Fibroblast of skin of right quadriceps (primary cell): ENCODE measurements at regions not wholly inside any gene's neighbourhood (a gene's known extent, or its start where the extent isn't known, plus 50 kb on each side); places are given as distances from the start of the nearest gene placed in this dataset.
"Not testable (repeated sequence)": the region's sequence is repeated elsewhere in the genome, so short reads cannot be mapped to it uniquely, and the experiment has no call there.

Experiments used
- DNase-seq: peaks from one replicate; pipeline ENCODE4 v3.0.0-alpha.2; 2013

DNA sequence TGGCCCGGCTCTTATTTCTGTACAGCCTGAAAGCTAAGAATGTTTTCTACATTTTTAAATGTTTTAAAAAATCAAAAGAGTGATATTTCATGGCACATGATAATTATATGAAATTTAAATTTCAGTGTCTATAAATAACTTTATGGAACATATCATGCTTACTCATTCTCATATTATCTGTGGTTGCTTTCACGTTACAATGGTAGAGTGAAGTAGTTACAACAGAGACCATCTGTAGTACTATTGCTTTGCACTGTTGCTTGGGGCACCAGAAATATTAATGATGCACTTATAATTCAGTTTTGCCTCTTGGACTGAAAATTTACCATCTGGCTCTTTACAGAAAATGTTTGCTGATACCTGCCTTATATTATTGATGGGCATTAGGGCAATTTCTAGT lies 481.6 kb downstream of the PLPP3 start:
- peak; percentile 51 for DNase-seq

DNA sequence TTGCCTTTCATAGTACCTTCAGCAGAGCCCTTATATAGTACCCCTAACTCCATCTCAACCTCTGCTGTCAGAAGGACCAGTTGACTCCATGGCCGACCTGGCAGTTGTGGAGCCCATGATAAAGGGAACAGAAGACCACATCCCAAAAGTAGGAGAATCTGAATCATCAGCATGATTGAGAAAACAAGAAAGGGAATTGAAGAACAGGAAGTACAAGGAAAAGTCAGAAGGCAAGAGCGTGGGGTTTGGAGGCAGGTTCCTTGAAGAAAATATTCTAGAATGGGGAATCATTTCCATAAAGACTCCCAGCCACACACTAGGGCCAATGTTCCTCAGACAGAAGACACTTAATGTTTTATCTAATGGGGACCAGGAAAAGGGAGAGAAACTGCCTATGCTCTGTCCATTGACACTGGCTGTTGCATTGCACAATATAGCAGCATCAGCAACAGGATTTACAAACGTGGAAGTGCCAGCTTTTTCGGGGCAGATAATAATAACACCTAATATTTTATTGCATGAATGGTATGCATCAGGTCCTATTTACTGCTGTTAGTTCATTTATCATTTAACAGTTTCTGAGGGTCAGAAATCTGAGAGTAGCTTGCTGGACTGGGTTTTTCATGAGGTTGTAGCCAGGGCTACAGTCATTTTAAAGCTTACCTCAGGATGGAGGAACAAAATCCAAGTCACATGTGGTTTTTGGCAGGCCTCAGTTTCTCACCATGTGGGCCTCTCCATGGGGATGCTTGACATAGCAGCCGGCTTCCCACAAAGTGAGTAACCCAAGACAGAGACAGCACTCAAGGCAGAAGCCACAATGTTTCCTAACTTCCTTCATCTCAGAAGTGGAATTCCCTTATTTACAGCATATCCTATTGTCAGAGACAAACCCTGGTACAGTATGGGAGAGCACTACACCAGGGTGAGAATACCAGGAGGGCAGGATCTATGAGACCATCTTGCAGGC lies 483.4 kb downstream of the PLPP3 start:
- peak; percentile 98 for DNase-seq

DNA sequence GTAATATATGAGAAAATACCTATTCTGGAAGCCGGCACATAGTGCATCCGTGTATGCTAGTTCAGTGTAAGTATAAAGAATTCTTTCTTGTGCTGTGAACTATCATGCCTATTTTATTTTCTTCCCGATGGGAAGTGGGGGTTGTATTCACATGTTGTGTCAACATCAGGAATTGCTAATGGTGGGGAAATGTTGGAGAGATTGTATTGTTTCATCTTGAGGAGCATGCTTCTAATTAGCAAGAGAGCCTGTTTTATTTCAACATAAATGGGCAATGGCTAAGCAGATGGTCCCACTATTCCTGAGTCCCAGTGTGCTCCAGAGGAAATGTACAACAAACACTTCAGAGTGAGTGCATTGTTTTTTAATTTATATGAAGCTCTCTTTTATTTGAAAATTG lies 485.2 kb downstream of the PLPP3 start:
- DNase-seq: peak; percentile 91

DNA sequence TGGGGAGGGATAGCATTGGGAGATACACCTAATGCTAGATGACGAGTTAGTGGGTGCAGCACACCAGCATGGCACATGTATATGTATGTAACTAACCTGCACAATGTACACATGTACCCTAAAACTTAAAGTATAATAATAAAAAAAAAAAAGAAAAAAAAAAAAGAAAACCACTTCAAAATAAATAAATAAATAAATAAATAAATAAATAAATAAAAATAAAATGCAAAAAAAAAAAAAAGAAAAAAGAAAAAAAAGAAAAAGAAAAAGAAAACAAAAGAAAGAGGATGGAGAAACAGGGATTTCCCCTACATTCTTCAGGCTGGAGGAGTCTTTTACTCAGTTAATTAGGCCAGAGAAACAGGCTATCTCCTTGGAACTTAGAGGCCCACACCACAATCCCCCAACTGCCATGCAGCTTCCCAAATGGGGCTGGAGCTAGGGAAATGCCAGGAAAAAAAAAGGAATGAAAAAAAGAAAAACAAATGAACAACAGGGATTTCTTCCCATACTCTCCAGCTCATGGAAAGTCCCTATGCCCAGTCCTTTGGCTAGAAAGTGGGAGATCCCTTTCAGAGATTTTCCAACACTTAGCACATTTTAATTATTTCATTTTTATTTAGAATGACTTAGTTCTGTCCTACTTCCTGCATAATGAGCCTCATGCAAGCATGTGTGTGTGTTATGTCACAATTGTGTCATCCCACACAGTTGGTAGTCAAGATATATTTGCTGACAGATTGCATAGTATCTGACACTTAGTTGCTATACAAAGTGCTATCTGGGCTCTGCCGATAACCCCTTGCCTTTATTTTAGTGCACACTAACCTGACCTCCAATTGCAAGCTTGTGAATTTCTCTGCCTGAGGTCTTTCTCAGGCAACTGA lies 486.4 kb downstream of the PLPP3 start:
- peak; percentile 32 for DNase-seq

DNA sequence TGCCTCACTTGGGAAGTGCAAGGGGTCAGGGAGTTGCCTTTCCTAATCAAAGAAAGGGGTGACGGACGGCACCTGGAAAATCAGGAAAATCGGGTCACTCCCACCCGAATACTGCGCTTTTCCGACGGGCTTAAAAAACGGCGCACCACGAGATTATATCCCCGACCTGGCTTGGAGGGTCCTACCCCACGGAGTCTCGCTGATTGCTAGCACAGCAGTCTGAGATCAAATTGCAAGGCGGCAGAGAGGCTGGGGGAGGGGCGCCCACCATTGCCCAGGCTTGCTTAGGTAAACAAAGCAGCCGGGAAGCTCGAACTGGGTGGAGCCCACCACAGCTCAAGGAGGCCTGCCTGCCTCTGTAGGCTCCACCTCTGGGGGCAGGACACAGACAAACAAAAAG lies 489.5 kb downstream of the PLPP3 start:
- DNase-seq: not testable (repeated sequence)

DNA sequence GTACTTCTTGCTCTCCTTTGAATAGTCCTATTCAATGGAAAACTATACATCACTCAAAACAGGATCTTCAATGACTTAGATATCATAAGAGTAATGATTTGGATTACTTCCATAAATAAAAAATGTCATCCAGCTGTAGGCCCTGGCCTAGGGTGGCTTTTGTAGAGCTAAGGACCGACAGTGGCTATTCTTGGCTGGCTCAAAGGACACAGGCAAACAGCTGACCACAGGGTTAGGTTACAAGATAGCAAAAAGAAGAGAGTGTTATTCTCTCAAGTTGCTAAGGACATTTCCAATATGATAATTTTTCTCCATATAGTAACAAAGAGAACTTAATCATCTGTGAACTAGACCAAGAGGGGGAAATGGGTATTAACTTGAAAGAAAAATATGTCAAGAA lies 495.1 kb downstream of the PLPP3 start:
- DNase-seq: no peak

DNA sequence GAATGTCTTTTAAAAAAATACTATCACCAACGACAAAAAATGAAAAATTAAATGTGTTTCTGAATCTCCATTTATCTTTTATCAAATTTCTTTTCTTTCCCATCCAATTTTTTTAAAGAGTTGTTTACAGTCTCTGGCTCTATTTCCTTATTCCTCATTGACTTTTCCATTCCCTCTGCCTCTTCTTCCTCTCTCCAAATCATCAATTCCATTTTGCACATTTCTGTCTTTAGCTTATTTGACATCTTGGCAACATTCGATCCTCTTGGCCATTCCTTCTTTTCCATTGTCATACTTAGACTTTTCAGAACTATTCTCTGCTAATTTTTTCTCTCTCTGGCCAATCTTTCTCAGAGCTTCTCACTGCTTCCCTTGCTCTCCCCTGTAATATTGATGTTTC lies 497.6 kb downstream of the PLPP3 start:
- no peak for DNase-seq

DNA sequence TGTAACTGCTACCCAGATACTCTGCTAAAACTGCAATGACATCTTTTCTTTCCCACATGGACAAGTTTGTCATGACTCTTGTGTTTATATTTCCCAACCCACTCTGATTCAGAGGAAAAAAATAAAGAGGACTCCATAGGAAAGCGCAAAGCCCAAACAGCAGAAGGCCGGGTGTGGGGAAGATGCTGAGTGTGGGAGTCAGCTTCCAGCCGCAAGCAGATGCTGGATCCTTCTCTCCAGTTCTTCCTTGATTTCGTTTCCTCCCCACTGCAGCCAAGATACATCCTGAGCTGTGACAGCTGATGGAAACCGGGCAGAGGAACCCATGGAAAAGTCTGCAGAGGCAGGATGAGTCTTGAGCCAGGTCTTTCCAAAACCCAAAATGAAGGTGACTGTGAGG lies 498.2 kb downstream of the PLPP3 start:
- DNase-seq: peak; percentile 91

DNA sequence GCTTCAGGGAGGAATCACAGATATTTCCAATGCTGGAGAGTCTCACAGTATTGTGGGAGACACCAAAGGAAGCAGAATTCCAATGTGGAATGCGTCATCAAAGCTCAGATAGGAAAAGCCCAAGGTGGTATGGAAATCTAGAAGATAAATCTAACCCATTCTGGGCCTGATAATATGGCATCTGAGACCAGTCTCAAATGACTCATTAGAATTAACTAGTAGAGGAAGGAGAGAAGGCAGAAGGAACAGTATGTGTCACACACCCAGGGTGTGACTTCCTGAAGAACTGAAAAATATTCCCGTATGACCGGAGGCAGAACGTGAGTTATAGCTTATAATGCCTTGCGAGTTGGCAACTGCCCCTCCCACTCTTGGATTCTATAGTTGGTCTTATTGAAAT lies 499.2 kb downstream of the PLPP3 start:
- peak; percentile 68 for DNase-seq

DNA sequence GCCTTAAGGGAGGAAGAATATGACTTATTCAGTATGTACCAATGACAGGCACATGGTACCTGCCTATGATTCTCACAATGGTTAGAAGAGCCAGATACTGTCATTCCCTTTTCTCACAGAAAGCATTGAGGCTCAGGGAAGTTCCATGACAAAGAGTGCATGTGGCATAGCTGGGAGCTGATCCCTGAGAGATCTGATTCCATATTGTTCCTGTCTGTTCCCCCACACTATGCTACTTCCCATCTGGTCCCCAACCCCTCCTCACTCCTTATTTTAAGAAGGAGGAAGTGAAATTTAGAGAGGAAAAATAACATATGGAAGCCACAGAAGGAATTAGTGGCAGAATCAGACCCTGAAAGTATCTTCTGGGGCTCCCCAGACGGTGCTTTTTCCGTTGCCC lies 500.0 kb downstream of the PLPP3 start:
- DNase-seq: no peak

DNA sequence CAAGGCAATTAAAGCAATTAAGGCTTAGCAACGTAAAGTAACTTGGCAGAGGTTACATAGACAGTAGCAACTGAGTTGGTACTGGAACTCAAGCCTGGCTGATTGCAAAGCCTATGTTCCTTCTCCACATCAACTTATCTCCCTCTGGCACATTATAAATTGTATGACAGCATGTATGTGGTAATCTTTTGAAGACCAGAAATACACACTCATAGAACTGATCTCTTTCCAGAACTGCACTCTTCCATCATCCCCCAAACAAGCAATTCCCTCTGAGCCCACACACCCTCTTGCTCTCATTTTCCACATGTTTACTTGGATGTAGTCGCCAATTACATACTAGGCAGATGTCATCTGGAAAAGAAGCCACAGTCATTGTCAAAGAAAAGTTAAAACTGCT lies 502.2 kb downstream of the PLPP3 start:
- no peak for DNase-seq

DNA sequence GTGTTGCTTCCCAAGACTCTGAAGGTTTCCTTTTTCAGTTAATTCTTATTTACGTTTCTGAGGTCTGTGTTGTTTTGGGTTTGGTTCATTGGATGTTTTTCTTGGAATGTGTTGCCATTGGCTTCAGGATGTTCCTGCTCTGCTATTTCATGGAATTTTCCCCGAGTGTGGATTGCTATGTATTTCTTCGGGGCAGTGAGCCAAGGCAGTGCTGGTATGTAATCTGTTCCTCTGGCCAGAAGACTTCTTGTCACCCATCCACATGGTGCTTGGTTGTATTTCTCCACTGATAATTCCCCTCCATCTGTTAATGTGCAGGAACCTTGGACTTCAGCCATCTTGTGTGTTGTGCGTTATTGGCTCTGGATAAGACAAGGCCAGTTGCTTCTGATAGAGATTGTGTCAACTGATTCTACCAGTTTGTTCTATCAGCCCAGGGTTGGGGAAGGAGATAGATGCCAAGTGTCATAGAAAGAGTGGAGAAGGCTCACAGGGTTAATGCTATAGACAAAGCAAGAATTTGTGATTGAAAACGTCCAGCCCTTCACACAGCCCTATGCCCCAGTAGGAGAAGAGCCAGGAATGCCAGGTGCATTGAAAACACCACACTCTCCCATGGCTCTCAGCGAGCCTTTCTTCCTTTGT lies 505.2 kb downstream of the PLPP3 start:
- peak; percentile 94 for DNase-seq

DNA sequence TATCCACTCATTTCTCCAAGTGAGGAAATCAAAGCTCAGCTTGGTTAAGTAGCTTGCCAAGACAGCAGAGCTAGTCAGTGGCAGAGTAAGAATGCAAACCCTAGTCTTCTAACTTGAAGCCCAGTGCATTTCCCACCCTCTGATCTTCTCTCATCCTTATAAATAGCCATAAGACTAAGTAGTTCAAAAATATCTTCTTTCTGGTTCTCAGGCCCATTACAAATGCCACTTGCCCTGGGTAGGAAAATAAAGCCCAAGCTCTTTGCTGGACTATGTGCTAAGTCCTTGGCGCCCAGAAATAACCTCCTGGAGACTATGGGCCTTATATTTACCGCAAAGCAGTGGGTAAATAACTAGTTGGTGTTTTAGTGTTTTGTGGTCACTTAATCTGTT lies 505.8 kb downstream of the PLPP3 start:
- no peak for DNase-seq

DNA sequence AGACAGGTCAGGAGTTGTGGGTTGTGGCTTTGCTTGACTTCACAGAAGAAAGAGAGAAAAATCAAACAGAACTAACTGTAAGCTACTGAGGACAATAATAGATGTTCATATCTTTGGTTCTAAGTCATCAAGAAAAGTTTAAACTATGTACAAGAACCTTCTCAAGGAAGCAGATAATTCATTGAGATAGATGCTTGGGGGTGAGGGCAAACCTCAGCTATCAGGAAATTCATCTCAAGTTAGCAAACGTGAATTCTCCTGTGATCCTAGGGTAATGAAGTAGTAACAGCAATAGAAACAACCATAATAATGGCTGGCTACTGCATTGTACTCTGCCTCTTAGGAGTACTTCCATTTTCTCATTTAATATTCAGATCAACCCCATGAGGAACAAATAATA lies 506.2 kb downstream of the PLPP3 start:
- no peak for DNase-seq

DNA sequence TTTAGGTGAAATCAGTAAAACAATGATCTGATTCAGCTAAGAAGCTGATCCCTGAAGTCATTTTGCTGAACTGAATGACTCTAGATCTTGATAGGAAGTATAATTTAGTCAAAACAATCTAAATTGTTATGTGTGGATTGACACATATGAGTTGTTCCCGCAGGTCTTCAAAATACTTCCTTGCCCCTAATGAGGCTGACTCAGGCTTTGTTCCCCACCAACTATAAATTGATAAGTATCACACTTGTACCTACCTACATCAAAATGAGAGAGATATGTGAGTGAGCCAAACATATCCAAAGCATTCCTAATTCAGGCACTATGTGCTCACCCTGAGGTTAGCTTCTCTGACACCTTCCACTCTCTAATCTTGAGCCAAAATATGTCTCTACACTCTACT lies 507.1 kb downstream of the PLPP3 start:
- no peak for DNase-seq

DNA sequence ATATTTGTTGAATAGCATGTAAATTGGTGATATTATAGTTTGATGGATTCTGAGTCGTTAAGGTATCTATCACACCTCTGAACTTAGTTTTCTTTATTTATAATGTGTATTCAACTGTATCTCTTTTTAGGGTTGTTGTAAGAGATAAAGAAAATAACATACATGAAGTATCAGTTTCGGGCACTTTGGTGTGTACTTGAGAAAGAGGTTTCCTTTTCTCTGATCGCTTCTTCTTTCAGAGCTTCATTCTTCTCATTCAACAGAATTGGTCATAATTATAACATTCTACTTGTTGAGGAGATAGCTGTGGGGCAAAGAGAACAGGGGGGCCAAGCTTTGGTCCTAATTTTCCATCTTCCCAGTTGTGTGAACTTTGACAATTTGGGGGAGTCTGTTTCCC lies 508.0 kb downstream of the PLPP3 start:
- no peak for DNase-seq

DNA sequence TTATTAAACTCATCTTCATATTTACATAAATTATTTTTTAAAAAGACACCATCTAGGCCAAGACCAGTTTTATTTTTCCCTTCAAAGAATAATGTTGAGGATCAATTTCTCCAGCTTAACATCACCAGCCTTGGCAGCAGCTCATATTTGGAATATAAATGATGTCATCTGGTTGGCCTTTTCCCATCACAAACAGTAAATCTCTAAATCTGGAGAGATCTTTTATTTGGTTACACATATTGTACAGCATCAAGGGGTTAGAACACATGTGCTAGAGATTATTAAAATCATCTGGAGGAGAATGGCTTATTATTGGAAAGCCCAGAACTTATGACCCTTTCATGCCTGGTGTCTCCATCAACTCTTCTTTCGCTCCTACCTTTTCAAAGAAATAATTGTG lies 508.8 kb downstream of the PLPP3 start:
- DNase-seq: peak; percentile 91

DNA sequence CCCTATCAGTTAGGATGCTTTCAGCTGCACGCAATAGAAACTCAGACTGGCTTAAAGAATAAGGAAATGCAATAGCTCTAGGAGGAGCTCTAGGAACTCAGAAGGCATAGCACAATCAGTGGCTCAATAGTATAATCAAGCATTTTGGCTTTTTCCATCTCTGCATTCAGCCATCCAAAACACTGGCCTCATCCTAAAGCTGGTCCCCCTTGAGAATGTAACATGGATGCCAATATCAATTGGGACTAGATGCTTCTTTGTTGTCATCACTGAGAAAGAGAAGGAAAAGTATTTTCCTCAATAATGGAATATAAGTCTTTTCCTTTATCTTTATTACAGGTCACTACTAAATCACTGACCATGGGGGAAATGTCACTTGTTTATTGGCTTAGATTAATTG lies 509.5 kb downstream of the PLPP3 start:
- no peak for DNase-seq

DNA sequence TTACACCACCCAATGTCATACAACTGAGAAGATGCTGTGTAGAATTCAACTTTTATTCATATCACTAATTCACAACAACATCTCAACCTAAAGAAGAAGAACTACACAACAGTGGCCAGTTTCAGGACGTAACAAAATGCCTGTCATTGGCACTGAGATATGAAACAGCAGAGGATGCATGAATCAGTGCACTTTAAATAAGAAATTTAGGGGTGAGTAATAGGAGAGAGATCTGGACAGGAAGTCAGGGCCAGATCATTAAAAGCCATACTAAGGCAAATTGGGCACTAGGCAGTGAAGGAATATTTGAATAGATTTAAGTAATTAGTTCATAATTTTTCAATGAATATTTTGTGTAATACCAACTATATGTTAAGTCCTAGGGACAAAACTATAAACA lies 510.5 kb downstream of the PLPP3 start:
- DNase-seq: peak; percentile 62

DNA sequence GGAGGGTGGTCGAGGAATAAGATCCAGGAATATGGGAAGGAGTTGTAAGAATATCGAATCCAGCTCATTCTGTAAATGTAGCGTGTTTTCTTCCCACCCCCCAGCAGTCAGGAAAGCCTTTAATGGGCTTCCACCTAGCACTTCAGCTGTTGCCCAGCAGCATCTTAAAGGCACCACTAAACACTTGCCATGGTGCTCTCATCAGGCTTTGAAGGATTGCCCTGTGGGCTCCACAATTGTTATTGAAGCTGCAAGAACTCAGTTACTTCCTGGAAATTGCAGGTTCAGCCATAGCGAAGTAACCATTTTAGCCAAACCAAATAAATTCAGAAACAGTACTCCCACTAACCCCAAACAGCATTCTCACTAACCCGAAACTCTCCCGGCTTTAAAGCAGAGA lies 511.2 kb downstream of the PLPP3 start:
- DNase-seq: no peak

DNA sequence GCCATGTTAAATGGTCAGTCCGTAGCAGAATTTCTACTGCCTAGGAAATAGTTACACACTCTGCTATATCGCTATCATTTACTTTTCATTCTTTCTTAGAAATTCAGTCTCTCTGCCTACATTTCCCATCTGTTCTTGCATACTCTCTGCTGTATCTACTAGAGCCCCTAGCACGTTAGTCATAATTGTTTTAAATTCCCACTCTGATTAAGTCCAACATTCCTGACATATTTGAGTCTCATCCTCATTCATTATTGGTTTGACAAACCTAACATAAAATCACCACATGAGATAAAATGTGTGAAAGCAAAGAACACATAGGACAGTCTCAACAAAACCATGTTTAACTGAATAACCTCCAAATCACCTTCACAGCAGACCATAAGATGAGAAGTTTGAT lies 513.6 kb downstream of the PLPP3 start:
- peak; percentile 90 for DNase-seq

DNA sequence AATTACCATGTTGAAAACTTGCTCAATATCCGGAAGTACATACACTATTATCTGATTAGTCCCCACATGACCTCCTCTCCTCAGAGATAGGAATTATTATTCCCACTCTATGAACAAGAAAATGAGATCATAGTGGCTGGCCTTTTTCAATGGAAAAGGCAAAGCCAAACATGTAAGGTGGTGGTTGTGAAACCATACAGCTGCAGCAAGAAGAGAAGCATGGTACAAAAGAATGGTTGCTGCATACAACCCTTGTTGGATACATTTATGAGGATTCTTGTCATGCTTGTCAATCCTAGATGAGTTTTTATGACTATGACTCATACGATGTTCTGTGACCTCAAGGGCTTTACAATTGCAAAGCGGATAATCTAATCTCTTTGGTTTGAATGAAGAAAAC lies 514.7 kb downstream of the PLPP3 start:
- DNase-seq: peak; percentile 83

DNA sequence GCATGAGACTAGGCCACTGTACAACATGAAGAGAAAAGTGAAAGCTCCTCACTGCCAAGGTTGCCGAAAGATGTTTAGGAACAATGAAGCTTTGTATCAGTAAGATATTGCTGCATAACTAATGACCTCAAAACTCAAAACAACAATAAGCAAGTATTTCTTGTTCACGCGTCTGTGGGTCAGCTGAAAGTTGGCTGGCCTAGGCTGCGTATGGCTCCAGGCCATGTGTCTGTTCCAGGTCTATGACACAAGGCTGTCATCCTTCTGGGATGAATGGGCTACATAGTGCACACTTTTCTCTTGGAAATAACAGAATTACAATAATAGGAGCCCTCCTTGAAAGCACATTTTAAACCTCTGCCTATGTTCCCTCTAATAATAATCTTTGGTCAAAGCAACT lies 515.9 kb downstream of the PLPP3 start:
- no peak for DNase-seq
